AG08395 (cell line): ENCODE measurements at regions not wholly inside any gene's neighbourhood (a gene's known extent, or its start where the extent isn't known, plus 50 kb on each side); places are given as distances from the start of the nearest gene placed in this dataset.

Experiments used
- DNase-seq: peaks from one replicate; pipeline ENCODE4 v3.0.0; 2012; ENCODE audit warnings: mixed read lengths, low spot score

DNA sequence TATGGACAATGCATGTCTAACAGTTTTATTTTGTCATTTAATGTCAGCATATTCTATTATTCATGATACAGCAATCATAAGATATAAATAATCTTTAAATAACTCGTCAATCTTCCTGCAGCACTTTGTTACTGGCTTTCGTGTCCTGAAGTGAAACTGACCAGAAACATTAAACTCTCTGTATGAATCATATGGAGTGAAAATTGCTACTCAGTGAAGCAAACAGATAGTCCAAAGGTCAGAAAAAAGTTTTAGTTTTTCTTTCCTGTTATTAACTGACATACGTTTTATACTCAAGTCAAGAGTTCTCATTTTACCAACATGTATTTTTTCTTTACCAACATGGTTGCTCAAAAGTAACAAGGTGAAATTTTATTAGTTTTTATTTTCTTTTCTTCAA is 106.8 kb upstream of the GALNT5 start:
- no peak for DNase-seq

DNA sequence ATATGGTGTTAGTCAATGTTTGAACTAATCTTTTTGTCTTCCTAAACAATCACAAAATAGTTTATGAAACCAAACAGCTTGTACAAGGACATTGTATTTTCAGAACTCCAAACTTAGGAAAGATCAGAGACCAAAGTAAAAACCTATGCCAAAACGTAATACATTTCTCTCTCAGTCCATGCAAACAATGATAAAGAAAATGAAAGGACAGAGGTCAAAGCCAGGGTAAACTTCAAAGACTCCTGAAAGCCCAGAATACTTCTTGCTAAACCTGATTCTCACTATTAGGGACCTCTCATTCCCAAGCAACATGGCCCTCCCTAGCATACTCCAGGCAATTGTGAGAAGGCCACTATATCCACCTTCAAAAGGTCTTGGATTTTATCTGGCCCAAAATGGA is 105.1 kb upstream of the GALNT5 start:
- DNase-seq = no peak

DNA sequence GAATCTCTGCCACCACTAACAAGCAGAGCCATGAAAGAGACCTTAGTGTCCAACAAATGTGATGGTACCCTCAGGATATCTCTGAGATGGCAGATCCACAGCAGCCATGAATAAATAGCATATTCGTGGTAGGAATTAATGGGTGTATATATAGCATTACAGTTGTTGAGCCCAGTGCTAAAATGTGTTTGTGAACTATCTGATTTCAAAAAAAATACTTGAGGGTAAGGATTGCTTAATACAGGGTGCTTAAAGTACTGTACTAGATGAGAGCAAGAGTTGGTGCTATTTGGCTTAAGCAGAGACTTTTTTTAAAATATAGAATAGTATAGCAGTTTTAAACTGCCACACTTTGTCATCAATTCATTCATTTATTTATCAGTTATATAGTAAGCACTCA is 101.5 kb upstream of the GALNT5 start:
- DNase-seq = no peak

DNA sequence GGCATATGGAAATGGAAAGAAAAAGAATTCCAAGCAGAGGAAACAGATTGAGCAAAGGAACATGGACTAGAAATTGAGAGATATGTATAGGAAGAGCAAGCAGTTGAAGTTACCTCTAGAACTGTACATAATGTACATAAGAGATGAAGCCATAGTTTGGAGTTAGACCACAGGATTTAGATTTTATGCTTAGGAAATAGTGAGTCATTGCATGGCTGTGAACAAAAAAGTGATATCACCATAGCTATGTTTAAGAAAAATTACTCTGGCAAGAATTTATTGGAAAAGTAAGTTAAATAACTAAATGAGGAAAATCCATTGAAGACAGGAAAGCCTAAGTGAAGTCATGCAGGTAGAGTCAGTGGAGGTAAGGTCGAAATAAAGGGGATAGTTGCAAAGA is 99.4 kb upstream of the GALNT5 start:
- no peak for DNase-seq

DNA sequence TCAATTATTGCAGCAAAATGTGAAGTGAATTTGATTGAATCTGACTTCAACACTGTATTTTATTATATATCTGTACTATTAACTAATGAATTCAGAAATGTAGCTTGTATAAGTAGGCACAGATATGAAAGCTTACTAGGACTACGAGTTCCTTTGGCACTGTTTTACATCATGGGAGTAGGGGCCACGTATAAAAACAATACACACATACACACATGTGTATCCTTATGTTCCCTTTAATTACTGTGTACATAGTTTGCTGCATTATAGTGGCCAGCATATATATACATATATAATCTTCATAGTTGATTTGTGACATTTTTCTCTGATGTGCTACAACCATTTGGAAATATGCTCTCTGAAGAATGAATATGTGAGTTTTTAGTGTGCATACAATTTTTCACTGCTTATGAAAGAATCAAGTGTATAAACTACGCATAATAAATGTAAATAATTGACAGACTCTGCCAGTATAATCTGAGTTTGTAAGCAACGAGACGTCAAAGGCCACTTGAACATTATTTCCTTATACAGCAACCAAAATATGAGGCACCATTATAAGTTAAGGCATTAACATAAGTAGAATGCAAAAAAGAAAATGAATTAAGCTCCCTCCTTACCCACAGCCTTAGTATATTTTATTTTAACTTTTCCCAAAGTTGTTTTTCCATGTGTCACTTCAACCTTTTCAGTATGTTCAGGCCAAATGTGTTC is 98.1 kb upstream of the GALNT5 start:
- no peak for DNase-seq

DNA sequence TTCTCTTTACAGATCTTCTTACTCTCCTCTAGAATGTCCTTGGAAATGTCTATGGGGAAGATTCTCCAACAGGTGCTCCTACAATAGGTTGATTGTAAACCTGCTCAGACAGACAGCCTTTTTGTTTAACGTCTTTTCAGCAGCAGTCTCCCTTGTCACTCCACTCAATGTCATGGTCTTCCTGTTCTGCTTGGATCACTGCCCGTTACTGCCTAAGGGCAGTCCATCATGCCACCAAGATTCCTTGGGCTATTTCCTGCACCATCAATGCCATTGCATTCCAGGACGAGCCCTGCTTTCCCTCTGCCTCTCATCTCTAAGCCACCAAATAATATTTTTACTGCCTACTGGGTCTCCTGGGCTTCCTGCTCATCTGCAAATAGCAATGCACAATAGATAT is 97.4 kb upstream of the GALNT5 start:
- no peak for DNase-seq

DNA sequence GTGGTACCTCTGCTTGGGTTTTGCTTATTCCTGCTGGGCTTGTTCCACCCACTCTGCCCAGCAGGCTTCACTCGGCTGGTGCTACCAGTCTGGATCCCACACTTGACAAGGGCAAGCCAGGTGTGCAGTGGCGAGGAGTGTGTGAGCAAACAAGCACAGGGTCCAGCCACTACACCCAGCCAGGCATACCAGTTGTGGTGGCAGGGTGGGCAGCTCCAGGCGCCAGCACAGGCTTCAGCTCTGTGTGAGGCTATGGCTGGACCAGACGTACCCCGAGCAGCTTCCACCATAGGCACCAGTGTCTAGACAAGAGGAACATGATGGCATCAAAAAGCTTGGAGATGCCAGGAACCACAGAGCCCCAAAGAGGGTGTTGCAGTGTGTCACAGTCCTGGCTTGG is 93.1 kb upstream of the GALNT5 start:
- DNase-seq = no peak

DNA sequence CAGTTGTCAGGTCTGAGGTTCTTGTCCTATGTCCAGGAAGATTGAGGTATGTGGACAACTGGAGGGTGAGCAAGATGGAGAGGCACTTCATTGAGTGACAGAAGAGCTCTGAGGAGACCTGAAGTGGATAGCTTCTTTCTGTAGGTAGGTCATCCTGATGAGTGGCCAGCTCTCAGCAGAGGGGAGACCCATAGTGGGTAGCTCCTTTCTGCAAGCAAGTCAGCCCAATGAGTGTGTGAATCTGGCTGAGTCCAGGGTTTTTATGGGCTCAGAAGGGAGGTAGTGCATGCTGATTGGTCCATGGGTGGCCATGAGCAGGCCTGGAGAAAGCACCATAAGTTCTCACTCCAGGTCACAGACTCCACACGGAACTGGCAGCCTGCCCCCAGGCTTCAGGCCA is 92.6 kb upstream of the GALNT5 start:
- no peak for DNase-seq

DNA sequence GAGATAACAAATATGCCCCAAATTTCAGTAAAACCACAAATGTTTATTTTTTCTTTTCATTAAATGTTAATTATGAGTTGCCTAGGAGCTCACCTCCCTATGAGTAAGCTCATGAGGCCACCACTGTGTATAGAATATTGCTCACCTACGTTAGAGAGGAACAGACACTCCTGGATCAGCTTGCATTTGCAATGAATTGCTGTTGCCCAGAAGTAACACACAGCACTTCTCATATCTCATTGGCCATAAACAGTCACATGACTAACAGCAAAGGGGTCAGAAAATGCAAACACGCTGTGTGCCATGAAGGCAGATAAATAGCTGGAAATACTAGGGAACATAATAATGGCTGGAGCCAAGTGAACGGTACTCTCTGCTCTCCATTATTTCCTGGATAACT is 89.0 kb upstream of the GALNT5 start:
- DNase-seq = no peak

DNA sequence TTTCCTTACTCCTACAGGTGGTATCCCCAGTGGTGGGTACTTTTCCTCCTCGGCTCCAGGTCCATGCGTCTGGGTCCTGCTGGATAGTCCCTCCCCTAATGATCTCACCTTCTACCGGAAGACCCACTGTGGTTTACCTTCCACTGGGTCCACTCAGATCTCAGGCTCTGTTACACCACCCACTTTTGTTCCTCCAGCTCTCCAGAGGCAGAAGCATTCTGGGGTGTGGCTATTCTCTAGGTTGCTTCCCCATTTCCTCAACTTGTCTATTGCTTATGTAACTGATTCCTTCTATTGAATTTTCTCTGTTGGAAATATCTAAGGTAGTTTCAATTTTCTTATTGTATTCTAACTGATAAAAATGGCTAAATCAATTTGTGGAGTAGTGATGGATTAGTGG is 87.6 kb upstream of the GALNT5 start:
- DNase-seq = no peak

DNA sequence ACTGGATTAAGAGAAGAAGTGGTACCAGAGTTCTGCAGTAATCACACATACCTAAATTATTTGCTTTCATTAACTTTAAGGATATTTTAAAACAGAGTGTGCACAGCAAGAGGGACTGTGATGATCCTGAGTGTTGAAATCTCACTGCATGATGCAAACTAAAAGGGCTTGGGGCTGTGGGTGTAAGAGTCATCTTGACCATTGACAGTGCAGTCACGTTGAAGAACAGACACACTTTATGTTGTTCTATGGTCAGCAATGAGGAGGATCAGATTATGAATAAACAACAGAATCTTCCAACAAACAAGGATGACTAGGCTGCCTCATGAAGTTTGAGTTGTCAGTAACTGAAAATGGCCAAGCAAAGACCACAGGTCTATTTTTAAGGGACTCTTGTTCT is 87.2 kb upstream of the GALNT5 start:
- no peak for DNase-seq

DNA sequence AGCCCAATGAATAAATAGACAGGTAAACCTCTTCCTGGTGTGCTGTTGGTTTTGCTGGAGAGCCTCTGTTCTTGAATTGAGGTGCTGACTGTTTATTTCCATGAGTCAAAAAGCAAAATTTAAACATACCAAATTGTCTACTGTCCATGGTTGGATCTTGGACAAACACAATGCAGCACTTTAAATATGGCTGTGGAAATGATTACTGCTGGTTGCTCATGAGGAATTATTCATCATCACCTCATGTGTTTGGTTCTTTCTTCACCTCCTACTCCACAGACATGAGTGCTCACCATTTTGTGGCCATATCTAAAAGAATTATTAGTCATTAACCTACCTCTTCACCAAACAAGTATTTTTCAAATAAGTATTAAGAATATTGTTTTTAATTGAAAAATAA is 85.3 kb upstream of the GALNT5 start:
- DNase-seq = peak; percentile 12

DNA sequence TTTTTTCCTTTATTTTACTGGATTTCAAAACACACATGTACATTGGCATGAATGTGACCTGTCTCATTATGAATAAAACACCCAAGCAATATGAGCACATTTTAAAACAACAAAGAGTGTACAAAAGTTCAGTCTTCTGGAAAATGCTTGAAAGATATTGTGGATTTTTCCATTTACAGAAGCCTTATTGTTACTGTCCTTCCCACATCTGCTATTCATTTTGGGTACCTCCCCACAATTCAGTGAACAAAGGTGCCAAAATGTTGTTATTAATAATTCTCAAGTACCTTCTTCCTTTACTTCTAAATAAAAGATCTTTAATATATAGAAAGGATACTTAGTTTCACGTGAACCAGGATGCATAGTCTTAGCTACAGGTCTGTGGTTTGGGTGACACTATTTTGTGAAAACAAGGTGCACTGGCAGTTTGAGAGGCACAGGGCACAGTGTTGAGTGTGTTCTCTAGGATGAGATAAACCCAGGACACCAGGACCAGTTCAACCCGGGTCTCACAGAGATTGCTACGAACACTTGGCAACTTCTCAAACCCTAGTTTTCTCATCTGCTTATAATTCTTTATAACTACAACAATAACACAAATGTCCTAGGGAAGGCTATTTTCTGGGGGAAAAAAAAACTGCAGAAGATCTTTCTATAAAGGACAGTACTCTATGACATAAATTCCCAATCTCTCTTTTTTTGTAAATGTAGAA is 84.5 kb upstream of the GALNT5 start:
- DNase-seq = peak; percentile 33

DNA sequence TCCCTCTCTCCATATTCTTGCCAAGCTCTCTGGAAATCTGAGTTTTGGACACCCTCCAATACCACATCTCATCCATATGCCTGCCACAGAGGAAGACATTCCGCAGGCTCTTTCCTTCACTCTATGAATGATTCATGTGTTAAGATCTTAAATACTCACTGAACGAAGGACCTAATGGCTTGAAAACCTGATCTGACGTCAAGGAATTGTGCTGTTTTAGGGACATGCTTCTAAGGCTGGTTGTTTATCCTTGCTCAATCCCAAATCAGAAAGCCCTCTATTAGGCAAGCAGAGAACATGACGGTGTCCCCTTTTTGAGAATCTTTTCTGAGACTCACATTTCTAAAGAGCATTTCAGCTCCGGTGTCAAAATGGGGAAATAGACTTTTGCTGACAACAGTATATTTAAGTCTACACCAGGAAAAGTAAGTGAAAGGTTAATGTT is 83.7 kb upstream of the GALNT5 start:
- peak; percentile 92 for DNase-seq

DNA sequence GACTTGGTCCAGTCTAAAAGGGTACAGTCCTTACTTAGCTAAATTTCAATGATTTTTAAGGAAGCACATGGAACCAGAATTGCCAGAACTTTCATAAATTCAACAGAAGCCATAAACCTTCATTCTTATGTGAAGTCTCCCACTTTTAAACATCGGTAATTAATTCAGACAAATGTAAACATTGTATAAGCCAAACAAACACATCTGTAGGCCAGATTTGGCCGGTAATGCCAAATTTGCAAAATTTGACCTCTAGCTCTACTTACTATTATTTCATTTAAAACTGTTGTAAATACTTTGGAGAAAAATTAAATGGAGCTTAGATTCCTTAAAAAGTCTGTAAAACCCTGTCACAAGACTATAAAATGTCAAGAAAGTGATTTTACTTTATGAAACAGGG is 83.2 kb upstream of the GALNT5 start:
- DNase-seq = no peak

DNA sequence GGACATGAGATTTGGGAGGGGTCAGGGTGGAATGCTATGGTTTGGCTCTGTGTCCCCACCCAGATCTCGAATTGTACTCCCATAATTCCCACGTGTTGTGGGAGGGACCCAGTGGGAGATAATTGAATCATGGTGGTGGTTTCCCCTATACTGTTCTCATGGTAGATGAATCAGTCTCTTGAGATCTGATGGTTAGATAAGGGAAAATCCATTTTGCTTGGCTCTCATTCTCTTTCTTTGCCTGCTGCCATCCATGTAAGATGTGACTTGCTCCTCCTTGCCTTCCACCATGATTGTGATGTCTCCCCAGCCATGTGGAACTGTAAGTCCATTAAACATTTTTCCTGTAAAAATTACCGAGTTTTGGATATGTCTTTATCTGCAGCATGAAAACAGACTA is 80.9 kb upstream of the GALNT5 start:
- no peak for DNase-seq

DNA sequence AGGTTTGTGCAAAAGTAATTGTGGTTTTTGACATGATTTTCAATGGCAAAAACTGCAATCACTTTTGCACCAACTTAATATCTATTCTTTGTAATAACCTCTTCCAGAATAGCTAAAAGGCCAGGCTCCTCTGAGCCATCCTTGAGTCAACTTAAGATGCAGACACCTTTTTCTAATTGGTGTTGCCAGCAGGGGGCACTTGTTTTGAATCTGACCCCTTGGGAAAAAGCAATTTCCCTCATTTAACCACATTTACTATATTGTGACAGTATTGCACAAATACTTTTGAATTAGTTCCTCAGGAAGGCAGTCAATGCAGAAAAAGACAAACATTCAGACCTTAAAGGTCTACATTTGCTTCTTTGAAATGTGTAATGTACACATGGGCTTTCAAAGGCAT is 78.6 kb upstream of the GALNT5 start:
- no peak for DNase-seq

DNA sequence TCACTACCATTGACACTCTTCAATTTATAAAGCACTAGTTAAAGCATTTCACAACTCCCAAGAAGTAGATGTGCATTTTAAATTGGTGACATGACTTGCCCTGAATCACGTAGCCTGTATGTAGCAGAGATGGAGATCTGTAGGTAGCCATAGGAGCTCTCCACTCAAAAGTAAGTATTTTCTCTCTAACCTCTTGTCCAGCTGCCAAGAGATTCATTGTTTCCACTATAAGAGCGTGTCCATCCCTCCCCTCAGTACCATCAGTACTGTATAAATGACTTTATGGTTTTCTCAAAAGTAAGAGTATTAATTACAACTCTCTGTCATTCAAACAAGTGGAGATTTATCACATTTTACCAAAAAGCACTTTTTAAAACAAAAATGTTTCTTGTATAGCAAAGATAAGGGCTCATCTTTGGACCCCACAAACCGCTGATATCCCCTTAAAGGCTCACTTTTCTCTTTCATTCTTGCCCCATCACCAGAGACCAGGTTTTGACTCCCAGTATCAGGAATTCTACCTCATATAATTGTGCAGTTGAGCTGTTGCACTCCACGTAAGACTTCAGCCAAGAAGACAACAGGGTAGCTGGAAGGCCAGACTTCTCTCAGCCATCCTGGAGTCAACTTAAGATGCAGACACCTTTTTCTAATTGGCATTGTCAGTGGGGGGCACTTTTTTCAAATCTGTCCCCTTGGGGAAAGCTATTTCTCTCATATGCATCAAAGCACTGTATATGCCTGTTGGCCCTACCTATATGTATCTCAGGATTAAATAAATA is 78.0 kb upstream of the GALNT5 start:
- DNase-seq = no peak

DNA sequence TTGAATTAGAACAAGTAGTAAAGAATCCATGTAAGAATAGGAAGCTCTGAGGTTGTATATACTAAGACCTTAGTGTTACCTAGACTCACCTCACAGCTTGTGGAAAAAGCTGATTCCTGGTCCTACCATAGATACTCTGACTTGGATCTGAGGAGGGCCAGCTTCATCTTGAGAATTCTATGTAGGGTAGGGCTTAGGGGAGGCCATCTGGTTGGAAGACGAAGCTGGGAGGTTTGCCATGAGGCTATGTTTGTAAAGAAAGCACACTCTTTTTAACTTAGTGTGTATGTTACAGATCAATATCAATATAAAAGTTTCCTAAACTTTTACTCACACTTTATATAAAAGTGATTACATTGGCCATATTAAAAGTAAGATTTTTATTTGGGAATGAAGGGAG is 77.1 kb upstream of the GALNT5 start:
- no peak for DNase-seq

DNA sequence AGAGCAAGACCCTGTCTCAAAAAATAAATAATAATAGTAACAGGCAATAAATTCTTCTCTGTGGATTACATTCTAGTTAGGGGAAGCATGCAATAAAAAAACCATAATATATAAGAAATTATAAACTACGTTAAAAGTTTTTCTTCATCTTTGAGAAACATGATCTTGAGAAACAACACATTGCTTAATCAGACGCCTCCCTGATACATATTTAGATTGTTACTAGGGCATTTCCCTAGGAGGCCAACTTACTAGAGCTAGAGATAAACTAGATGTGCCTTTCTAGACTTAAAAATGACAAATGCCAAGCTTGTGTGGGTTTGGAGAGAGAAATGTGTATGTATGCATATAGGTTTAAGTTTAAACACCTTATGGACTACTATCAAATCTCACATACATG is 76.3 kb upstream of the GALNT5 start:
- no peak for DNase-seq

DNA sequence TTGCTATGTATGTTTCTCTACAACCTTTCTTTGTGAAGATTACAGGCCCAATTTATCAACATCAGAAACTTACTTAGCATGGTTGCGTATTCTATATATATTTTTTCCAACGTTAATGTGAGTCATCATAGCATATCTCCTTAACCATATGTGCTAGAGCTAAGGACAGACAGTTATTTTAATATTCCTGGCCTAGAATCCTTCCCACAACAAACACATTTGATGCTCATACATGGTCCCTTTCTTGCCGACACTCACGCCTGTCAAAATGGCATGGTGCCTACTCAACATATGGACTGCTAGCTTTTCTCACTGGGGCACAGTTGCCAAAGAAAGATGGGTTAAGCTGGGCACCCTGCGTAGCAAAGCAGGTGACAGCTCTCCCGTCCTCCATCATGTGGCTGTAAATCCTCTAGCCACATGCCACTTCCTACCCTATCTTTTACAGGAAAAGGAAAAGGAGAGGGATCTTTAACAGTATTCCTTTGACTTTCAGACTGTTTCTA is 75.2 kb upstream of the GALNT5 start:
- no peak for DNase-seq

DNA sequence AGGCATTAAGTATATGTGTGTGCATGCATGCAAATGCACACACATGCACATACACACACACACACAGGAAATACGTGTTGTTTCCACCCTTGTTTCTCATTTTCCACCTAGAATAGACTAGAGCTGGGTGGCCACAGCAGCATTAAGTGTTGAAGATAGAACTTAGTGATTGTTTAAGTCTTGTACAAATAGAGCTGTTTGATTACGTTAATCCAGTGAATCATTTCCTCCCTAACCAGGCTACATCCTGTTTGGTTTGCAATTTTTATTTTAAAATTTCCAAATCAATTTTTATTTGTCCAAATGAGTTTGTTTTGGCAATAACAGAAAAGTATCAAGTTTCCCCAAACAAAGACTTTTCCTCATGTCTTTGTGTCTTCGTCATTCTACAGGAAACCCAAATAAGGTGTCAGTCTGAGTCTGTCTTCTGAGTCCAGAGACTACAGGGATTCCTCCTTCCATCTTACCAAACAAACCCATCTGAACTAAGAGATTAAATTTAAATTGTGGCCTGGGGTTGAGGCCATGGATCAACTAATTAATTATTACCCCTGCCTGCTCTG is 74.6 kb upstream of the GALNT5 start:
- peak; percentile 77 for DNase-seq
